ENCODE measurements at regions not wholly inside any gene's neighbourhood (a gene's known extent, or its start where the extent isn't known, plus 50 kb on each side); places are given as distances from the start of the nearest gene placed in this dataset.

GRCh38 chrX:82711457-82711856 is 796.6 kb upstream of the POU3F4 start (continued):
- no peak for TF ChIP-seq ZNF655 (CRISPR knock-in tag; IDR thresholded peaks at IDR 0.05)
- no peak for TF ChIP-seq NR1H2 (CRISPR knock-in tag; IDR thresholded peaks at IDR 0.05)
- TF ChIP-seq PHTF2 (CRISPR knock-in tag; IDR thresholded peaks at IDR 0.05) = no peak
- TF ChIP-seq CHD4 (IDR thresholded peaks at IDR 0.05; ENCODE audit: insufficient read depth, insufficient replicate concordance, low read depth, low read length, poor library complexity, severe bottlenecking) = no peak
- no peak for TF ChIP-seq POLR2A (conservative IDR thresholded peaks at IDR 0.05)
- no peak for TF ChIP-seq HMG20A (CRISPR knock-in tag; conservative IDR thresholded peaks at IDR 0.05)
- no peak for TF ChIP-seq NBN (IDR thresholded peaks at IDR 0.05; ENCODE audit: low read depth)
- no peak for TF ChIP-seq ETS1 (conservative IDR thresholded peaks at IDR 0.05; ENCODE audit: control insufficient read depth, low read depth, low read length)
- TF ChIP-seq ZKSCAN3 (CRISPR knock-in tag; IDR thresholded peaks at IDR 0.05) = no peak
- TF ChIP-seq FOXK1 (CRISPR knock-in tag; IDR thresholded peaks at IDR 0.05; ENCODE audit: borderline replicate concordance) = no peak
- TF ChIP-seq HMGXB4 (CRISPR knock-in tag; IDR thresholded peaks at IDR 0.05) = no peak
- no peak for TF ChIP-seq MAFG (tag; conservative IDR thresholded peaks at IDR 0.05)

Measured in K562 (cell line).